Neural progenitor cell (in vitro differentiated cells): ENCODE measurements at regions not wholly inside any gene's neighbourhood (a gene's known extent, or its start where the extent isn't known, plus 50 kb on each side); places are given as distances from the start of the nearest gene placed in this dataset.
"Not testable (repeated sequence)": the region's sequence is repeated elsewhere in the genome, so short reads cannot be mapped to it uniquely, and the experiment has no call there.

Source experiments
- DNase-seq: peaks from one replicate; pipeline ENCODE4 v3.0.0-alpha.2; 2016; ENCODE audit warnings: low spot score
- H2AFZ ChIP-seq: fragments of 200-600 bp; sonication (generic); replicated peaks from 2 replicates; pipeline ENCODE4 v1.6.1; 2016; ENCODE audit warnings: antibody characterized with exemption
- H3F3A ChIP-seq: fragments of 200-600 bp; sonication (generic); 2 replicates; pipeline ENCODE4 v1.6.1; 2016; ENCODE audit warnings: antibody characterized with exemption, low read depth
- H3K27ac ChIP-seq: fragments of 200-600 bp; sonication (generic); 2 replicates; pipeline ENCODE4 v1.5.1; 2016; ENCODE audit warnings: mild to moderate bottlenecking
- H3K27me3 ChIP-seq: fragments of 200-600 bp; sonication (generic); 2 replicates; pipeline ENCODE4 v1.6.1; 2016; ENCODE audit warnings: mild to moderate bottlenecking, moderate library complexity
- H3K36me3 ChIP-seq: fragments of 200-600 bp; sonication (generic); 2 replicates; pipeline ENCODE4 v1.5.1; 2016
- H3K4me1 ChIP-seq: fragments of 200-600 bp; sonication (generic); 2 replicates; pipeline ENCODE4 v1.6.1; 2016; ENCODE audit warnings: mixed run types
- H3K4me2 ChIP-seq: fragments of 200-600 bp; sonication (generic); 2 replicates; pipeline ENCODE4 v1.6.1; 2016
- H3K4me3 ChIP-seq: fragments of 200-600 bp; sonication (generic); 2 replicates; pipeline ENCODE4 v1.5.1; 2016
- H3K79me2 ChIP-seq: fragments of 200-600 bp; sonication (generic); 2 replicates; pipeline ENCODE4 v1.6.1; 2016; ENCODE audit warnings: low read depth
- H3K9ac ChIP-seq: fragments of 200-600 bp; sonication (generic); 2 replicates; pipeline ENCODE4 v1.6.1; 2016
- H3K9me3 ChIP-seq: fragments of 200-600 bp; sonication (generic); 2 replicates; pipeline ENCODE4 v1.5.1; 2016; ENCODE audit warnings: low read depth
- H4K20me1 ChIP-seq: fragments of 200-600 bp; sonication (generic); 2 replicates; pipeline ENCODE4 v1.6.1; 2016; ENCODE audit warnings: low read depth
- H3K27ac Mint-ChIP-seq: 3 replicates; pipeline ENCODE4 v1.8.0; 2021; ENCODE audit warnings: mixed read lengths
- H3K27me3 Mint-ChIP-seq: 2 replicates; pipeline ENCODE4 v1.8.0; 2022; ENCODE audit warnings: low read depth, mild to moderate bottlenecking, inconsistent platforms, moderate library complexity, mixed read lengths; ENCODE audit not compliant: insufficient read depth
- H3K36me3 Mint-ChIP-seq: 3 replicates; pipeline ENCODE4 v1.8.0; 2021; ENCODE audit warnings: mixed read lengths
- H3K4me1 Mint-ChIP-seq: 3 replicates; pipeline ENCODE4 v1.8.0; 2021; ENCODE audit warnings: mixed read lengths
- H3K4me3 Mint-ChIP-seq: 3 replicates; pipeline ENCODE4 v1.8.0; 2021; ENCODE audit warnings: mild to moderate bottlenecking, moderate library complexity, mixed read lengths
- H3K9me3 Mint-ChIP-seq: 3 replicates; pipeline ENCODE4 v1.8.0; 2020; ENCODE audit warnings: mixed read lengths
- CTCF ChIP-seq: fragments of 200-600 bp; sonication (generic); IDR thresholded peaks from 2 replicates; pipeline ENCODE4 v1.5.1; 2017; ENCODE audit warnings: antibody characterized with exemption, mild to moderate bottlenecking
- EZH2 ChIP-seq: fragments of 200-600 bp; sonication (generic); IDR thresholded peaks from 2 replicates; pipeline ENCODE4 v1.6.1; 2017; ENCODE audit warnings: antibody characterized with exemption, mild to moderate bottlenecking, moderate library complexity
- EZH2phosphoT487 ChIP-seq: fragments of 200-600 bp; sonication (generic); IDR thresholded peaks from 2 replicates; pipeline ENCODE4 v1.6.1; 2017; ENCODE audit warnings: antibody characterized with exemption

- Histone ChIP-seq H4K20me1 (no peaks in the 10 kb centered on the region), H3F3A (no peaks in the 10 kb centered on the region), H3K36me3 (no peaks in the 10 kb centered on the region), H3K4me1 (peaks cover 12% of the 10 kb centered on the region), H3K79me2 (no peaks in the 10 kb centered on the region), H3K9me3 (no peaks in the 10 kb centered on the region), H3K9ac (no peak overlapping the region), H3K4me2 (no peak overlapping the region), H3K4me3 (no peak overlapping the region), H2AFZ (no peak overlapping the region), H3K27me3 (no peaks in the 10 kb centered on the region), H3K27ac (no peak overlapping the region)
- Mint-ChIP-seq H3K36me3 (no peaks in the 10 kb centered on the region), H3K4me1 (no peaks in the 10 kb centered on the region), H3K9me3 (no peaks in the 10 kb centered on the region), H3K27ac (no peak overlapping the region), H3K27me3 (no peaks in the 10 kb centered on the region), H3K4me3 (no peak overlapping the region)
- TF ChIP-seq EZH2phosphoT487 (no peak), EZH2 (no peak), CTCF (no peak)
- no peak for DNase-seq
These were observed 652.6 kb upstream of the CHAC2 start for GRCh38 chr2:53114991-53115390.

- Mint-ChIP-seq H3K9me3 (no peaks in the 10 kb centered on the region), H3K4me3 (no peak overlapping the region), H3K36me3 (no peaks in the 10 kb centered on the region), H3K27me3 (no peaks in the 10 kb centered on the region), H3K27ac (no peak overlapping the region), H3K4me1 (no peaks in the 10 kb centered on the region)
- H3K9me3 ChIP-seq, result no peaks in the 10 kb centered on the region
- H3K4me1 ChIP-seq, result peaks cover 12% of the 10 kb centered on the region
- H3K27ac ChIP-seq, result no peak overlapping the region
- no peak overlapping the region for H3K9ac ChIP-seq
- no peak overlapping the region for H3K4me2 ChIP-seq
- no peak for DNase-seq
- no peak overlapping the region for H2AFZ ChIP-seq
- no peaks in the 10 kb centered on the region for H3K79me2 ChIP-seq
- no peaks in the 10 kb centered on the region for H4K20me1 ChIP-seq
- H3K4me3 ChIP-seq, result no peak overlapping the region
- no peaks in the 10 kb centered on the region for H3K36me3 ChIP-seq
- H3K27me3 ChIP-seq, result no peaks in the 10 kb centered on the region
- no peak for TF ChIP-seq EZH2phosphoT487
- TF ChIP-seq EZH2, result no peak
- no peak for TF ChIP-seq CTCF
- no peaks in the 10 kb centered on the region for H3F3A ChIP-seq
These were observed 653.0 kb upstream of the CHAC2 start for GRCh38 chr2:53114582-53114981.

GRCh38 chr2:53112408-53112807 lies 655.2 kb upstream of the CHAC2 start:
- not testable (repeated sequence) for H3K79me2 ChIP-seq, H3K36me3 Mint-ChIP-seq, H3K9ac ChIP-seq, DNase-seq, H3F3A ChIP-seq, H3K27me3 ChIP-seq, H4K20me1 ChIP-seq, H3K9me3 Mint-ChIP-seq, H3K4me2 ChIP-seq, H3K4me3 Mint-ChIP-seq, H3K27ac ChIP-seq, H3K9me3 ChIP-seq, H3K27ac Mint-ChIP-seq, H3K36me3 ChIP-seq, H2AFZ ChIP-seq, H3K4me3 ChIP-seq, H3K27me3 Mint-ChIP-seq, H3K4me1 Mint-ChIP-seq
- peaks cover 12% of the 10 kb centered on the region for H3K4me1 ChIP-seq

- Mint-ChIP-seq H3K27me3 (no peaks in the 10 kb centered on the region), H3K27ac (no peak overlapping the region), H3K9me3 (no peaks in the 10 kb centered on the region), H3K36me3 (no peaks in the 10 kb centered on the region), H3K4me3 (no peak overlapping the region), H3K4me1 (no peaks in the 10 kb centered on the region)
- DNase-seq, result no peak
- H3K79me2 ChIP-seq, result no peaks in the 10 kb centered on the region
- H3K4me1 ChIP-seq, result peaks cover 12% of the 10 kb centered on the region
- H4K20me1 ChIP-seq, result no peaks in the 10 kb centered on the region
- H3K4me2 ChIP-seq, result no peak overlapping the region
- TF ChIP-seq EZH2phosphoT487, result no peak
- no peak for TF ChIP-seq EZH2
- no peak for TF ChIP-seq CTCF
- no peak overlapping the region for H3K4me3 ChIP-seq
- H3F3A ChIP-seq, result no peaks in the 10 kb centered on the region
- H3K9ac ChIP-seq, result no peak overlapping the region
- no peak overlapping the region for H2AFZ ChIP-seq
- H3K36me3 ChIP-seq, result no peaks in the 10 kb centered on the region
- no peak overlapping the region for H3K27ac ChIP-seq
- no peaks in the 10 kb centered on the region for H3K9me3 ChIP-seq
- H3K27me3 ChIP-seq, result no peaks in the 10 kb centered on the region
These were observed 656.2 kb upstream of the CHAC2 start for GRCh38 chr2:53111406-53111805.
